ENCODE measurements at regions not wholly inside any gene's neighbourhood (a gene's known extent, or its start where the extent isn't known, plus 50 kb on each side); places are given as distances from the start of the nearest gene placed in this dataset.

- DNase-seq: peak; percentile 44 to 88
These were observed 94.0 kb downstream of the KLF12 start for GRCh38 chr13:74040200-74040599.

DNA sequence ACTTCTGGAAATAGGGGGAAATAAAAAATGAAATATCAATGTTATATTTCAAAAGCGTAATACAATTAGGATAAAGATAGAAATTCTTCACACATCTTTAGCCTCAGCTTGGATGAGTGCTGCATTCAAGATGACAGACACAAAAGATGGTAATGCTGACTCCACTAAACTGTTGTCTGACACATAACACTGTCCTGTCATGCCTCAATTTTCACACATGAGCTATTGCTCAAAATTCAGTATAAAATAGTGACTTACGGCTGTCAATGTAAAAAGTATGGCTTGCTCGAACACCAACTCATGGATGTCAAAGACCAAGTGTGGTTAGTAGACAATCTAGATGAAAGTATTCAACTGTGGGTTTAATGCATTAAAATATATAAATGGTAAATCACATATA, 94.5 kb downstream of the KLF12 start:
- no peak for DNase-seq

DNA sequence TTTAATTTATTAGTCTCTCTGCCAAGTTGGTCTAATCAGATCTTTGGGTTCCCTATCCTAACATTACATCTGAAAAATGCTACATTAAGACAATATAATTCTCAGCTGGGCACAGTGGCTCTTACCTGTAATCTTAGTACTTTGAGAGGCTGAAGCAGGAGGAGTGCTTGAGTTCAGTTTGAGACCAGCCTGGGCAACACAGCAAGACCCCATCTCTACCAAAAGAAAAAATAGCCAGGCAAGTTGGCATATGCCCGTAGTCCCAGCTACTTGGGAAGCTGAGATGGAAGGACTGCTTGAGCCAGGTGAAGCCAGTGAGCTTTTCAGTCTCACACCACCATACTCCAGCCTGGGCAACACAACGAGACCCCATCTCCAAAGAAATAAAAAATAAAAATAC, 95.0 kb downstream of the KLF12 start:
- no peak for DNase-seq

DNA sequence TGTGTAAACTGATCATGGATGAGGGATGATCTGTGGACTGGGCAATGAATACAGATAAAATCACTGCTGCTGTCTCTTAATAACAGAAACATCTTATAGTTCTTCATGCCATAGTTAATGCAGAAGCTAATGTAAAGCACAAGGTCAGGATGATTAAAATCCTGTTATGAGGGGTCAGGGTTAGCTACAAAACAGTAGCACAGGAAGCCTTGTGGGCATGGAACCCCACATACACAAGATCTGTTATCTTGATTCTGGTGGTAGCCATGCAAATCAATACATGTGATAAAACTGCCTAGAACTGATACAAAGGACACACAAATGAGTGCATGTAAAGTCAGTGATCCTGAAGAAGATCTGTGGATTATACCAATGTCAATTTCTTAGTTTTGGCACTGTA, 96.4 kb downstream of the KLF12 start:
- peak; percentile 48 to 53 for DNase-seq

GRCh38 chr13:74036373-74036772, 97.8 kb downstream of the KLF12 start:
- peak; percentile 76 to 87 for DNase-seq

DNA sequence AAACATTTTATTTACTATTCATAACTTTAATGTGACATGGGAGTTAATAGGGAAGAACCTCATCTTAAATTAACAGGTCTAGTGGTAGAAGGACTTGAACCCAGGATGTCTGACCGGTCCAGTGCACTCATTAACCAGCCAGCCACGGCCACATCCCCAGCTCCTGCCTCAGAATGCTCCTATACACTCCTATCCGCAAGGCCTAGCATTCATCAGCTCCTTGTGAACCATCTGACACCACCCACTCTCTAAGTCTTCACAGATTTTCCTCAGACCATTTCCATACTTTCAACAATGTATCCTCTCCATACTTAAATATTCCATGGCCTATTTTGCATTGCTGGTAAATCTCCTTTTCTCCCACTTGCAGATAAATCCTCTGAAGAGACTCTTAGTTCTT, 98.3 kb downstream of the KLF12 start:
- DNase-seq: peak in 1 of 2 experiments; percentile 34

GRCh38 chr13:74032325-74032724, 101.9 kb downstream of the KLF12 start:
- no peak for DNase-seq

DNA sequence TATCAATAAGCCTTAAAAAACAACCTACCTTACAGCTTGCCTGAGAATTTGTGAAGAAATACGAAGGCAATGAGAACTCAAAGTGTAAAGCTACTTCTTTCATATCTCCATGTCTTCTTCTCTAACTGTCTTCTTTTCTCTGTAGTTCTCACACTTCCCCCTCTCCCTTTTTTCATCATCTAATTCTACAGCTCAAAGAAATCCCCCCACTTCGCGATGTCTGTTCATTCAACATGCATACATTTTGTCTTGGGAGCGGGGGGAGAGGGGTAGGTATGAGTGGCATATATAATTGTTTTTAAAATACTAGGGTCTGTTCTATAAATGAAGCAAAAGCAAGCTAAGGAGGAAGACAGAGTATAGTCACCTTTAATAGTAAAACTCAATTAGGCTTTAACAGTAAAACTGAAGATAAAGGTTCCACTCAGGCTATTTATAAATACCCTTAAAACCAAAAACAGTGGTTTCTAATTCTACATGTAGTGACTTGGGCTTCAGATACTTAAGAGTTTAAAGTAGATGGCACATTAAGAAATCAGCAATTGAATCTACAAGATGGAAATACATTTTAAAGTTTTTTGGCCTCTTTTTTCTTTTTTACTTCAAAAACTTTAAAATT, 106.9 kb downstream of the KLF12 start:
- DNase-seq: no peak

DNA sequence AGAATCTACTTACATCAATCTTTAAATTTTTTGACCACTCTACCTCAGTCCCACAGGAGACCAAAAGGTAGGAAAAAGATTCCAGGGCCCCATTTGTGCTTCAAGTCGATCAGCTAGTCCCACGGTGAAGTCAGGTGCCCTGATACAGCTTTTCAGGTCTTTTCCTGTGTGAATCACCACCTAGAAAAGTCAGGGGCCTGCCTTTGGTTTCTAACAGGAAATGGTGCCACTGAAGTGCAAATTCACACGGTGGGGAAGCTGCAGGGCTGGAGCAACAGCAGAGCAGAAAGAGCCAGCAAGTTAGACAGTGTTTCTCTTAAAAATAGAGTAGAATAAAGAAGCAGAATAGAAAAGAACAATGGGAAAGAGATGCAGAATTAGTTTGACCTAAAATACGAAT, 107.5 kb downstream of the KLF12 start:
- no peak for DNase-seq

DNA sequence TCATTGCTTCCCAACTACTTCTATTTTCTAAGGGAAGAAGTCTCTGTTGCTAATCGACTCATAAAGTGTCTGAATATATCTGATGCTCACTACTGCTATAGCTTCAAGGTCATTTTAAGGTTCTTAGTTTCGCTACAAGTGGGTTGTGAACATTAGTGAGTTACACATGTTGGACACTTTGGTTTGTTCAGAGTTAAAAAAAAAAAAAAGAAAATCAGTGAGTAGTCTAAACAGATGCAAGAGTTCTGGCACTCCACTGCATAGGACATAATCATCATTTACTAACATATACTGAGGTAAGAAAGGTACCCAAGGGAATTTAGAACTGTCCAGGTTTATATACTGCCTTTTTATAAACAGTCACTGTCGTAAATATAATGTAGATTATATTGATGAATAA, 108.8 kb downstream of the KLF12 start:
- no peak for DNase-seq

GRCh38 chr13:74024856-74025255, 109.3 kb downstream of the KLF12 start:
- no peak for DNase-seq

DNA sequence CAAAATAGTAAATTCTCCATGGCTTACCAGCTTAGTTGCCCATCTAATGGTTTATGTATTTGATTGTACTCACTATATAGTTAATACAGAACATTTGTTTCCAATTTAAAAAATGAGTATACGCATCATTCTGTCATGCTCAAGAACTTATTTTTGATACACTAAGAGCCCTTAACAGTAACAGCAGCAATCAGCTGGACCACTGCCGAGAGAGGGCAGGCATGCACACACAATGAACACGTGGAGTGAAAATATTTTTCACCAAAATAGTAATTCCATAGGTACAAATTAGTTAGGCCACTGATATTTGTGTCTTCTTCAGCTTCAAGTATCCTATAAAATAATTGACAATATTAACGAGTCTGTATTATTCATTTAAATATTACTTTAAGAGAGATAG, 109.9 kb downstream of the KLF12 start:
- no peak for DNase-seq

GRCh38 chr13:74023484-74023883, 110.7 kb downstream of the KLF12 start:
- DNase-seq: no peak

GRCh38 chr13:74021505-74021904, 112.7 kb downstream of the KLF12 start:
- no peak for DNase-seq

GRCh38 chr13:74018062-74018431, 116.2 kb downstream of the KLF12 start:
- no peak for DNase-seq

DNA sequence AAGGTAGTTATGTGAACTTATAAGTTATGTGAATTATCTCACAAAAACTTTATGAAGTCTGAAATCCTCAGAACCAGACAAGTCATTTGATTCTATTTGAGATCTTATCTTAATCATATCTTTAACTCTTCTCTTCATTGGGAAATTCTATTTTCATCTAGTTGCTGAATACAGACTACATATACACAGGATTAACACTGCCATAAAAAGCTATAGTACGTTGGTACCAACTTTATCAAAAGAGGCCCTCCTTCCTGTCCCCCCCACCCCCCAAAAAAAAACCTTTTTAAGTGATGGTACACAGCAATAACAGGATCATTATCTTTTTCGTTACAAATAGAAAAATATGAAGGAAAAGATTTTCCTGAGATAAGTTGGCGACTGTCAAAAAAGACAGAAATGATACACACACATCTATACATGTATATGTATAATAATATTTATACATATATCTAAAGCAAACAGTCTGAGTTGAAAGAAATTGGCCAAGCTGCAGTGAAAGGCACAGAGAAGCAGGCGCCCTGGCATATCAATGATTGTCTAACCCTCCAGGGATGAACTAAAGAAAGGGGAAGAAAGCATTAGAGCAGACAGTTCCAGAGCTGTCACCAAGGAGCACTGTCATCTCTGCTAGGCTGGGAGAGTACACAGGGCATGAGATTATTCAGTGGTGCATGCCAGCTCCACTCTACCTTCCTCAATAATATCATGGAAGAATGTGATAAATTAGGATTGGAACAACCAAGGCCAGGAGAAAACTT, 116.7 kb downstream of the KLF12 start:
- no peak for DNase-seq

GRCh38 chr13:74015137-74015536, 119.1 kb downstream of the KLF12 start:
- DNase-seq: no peak

DNA sequence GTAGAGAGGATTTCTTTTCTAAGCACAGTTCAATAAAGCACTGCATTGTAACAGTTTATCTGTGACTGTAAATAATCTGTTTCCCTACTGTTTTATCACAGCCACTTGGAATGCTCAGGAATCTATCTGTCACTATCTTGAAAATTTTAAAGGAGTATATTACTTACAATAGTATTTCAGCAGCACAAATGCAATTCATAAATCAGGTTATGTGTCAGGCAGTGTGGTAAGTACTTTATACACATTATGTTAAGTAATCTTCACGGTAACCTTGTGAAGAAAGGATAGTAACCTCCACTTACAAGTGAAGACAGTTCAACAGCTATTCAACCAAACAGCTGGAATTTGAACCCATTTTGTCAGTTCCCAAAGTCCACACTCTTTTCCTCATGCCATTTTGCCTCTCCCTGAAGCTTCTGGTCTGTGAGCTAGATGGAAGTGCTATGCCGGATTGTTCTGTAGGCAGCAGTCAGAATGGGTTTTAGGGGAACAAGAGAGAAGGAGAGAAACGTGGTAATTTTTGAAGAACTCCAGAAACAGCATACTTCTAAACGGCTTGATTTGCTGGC, 125.0 kb downstream of the KLF12 start:
- DNase-seq: no peak

DNA sequence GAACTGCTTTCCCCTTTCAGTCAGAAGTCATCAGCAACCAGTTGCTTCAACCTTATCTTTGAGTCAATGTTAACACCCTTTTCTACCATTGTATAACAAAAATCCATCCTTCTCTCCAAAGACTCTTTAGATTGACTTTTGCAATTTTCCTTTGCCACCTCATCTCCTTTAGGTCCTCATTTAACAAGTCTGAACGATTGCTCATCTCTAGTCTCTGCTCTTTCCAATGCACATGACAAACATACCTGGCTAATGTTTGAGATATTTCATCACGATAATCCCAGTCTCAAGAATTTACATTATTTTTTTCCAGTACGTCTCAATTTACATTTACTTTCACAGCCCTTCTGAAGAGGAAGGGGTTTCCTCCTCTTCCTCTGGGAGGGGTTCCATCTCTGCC, 127.5 kb downstream of the KLF12 start:
- no peak for DNase-seq

- DNase-seq: peak; percentile 39 to 61
These were observed 128.7 kb downstream of the KLF12 start for GRCh38 chr13:74005320-74006157.

DNA sequence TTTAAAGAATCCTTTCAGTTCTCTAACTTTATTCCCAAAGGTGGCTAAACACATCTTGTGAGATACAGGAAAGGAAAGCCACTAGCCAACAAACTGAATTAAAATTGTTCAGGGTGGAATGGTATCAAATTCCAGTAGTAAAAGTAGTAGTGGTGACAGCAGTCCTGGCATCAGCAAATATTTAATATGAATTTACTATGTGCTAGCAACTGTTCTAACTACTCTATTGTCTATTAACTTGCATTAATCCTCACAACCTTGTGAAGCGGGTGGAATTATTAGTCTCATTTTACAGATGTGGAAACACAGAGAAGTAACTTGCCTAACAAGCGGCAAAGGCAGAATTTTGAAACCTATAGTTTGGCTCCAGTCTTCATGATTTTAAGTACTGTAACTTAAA, 130.1 kb downstream of the KLF12 start:
- DNase-seq: peak; percentile 22 to 43

GRCh38 chr13:74003374-74003773, 130.8 kb downstream of the KLF12 start:
- DNase-seq: no peak

GRCh38 chr13:74000876-74001275, 133.3 kb downstream of the KLF12 start:
- no peak for DNase-seq

DNA sequence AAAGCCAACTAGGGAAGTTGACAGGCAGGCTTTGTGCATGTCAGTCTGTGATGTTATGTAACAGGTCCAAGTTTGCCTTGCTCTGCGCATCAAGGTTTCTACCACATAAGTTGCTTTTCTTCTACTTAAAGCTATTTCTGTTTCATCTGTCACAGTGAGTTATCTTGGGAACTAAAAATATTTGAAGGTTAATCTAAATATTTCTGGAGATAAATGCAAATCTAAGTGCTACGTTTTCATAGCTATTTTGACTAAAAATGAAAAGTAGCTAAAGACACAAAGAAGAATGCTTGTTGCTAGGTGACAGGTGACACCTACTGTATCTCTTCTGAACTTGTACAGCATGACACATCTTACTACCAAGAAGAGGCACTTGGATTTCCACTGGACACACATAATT, 135.6 kb downstream of the KLF12 start:
- peak in 1 of 2 experiments; percentile 13 for DNase-seq
